CD4-positive, alpha-beta T cell treated with Interleukin-2 at 100 ng/mL for 4 hours (primary cell): ENCODE measurements at regions not wholly inside any gene's neighbourhood (a gene's known extent, or its start where the extent isn't known, plus 50 kb on each side); places are given as distances from the start of the nearest gene placed in this dataset.
"Not testable (repeated sequence)": the region's sequence is repeated elsewhere in the genome, so short reads cannot be mapped to it uniquely, and the experiment has no call there.

Experiments
- DNase-seq: peaks from one replicate; pipeline ENCODE4 v3.0.0-alpha.2; 2020; ENCODE audit warnings: low spot score

- not testable (repeated sequence) for DNase-seq
Observed at GRCh38 chr18:24624421-24624820, 164.0 kb downstream of the HRH4 start.

GRCh38 chr18:24627644-24628315 lies 167.3 kb downstream of the HRH4 start:
- DNase-seq: no peak

DNA sequence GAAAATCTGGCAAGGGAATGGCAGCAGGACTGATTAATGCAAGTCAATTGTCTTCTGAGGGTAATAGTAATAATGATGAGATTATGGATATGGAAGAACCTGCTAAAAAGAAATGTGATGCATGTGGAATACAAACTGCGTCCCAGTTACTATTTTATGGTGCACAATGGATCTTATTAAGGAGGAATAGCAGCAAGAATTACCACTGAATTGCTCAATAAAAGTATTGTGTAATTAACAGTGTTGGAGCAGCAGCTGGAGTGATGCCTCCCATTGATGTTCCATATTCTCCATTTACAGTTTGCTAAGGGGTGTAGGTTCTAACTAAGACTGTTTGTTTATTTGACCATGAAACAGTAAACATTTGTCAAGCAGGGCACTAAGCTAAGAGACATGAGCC lies 167.9 kb downstream of the HRH4 start:
- DNase-seq: no peak

GRCh38 chr18:24629921-24630320 lies 169.5 kb downstream of the HRH4 start:
- no peak for DNase-seq

GRCh38 chr18:24630346-24630880 lies 170.0 kb downstream of the HRH4 start:
- no peak for DNase-seq

GRCh38 chr18:24631243-24632025 lies 171.0 kb downstream of the HRH4 start:
- DNase-seq: no peak

DNA sequence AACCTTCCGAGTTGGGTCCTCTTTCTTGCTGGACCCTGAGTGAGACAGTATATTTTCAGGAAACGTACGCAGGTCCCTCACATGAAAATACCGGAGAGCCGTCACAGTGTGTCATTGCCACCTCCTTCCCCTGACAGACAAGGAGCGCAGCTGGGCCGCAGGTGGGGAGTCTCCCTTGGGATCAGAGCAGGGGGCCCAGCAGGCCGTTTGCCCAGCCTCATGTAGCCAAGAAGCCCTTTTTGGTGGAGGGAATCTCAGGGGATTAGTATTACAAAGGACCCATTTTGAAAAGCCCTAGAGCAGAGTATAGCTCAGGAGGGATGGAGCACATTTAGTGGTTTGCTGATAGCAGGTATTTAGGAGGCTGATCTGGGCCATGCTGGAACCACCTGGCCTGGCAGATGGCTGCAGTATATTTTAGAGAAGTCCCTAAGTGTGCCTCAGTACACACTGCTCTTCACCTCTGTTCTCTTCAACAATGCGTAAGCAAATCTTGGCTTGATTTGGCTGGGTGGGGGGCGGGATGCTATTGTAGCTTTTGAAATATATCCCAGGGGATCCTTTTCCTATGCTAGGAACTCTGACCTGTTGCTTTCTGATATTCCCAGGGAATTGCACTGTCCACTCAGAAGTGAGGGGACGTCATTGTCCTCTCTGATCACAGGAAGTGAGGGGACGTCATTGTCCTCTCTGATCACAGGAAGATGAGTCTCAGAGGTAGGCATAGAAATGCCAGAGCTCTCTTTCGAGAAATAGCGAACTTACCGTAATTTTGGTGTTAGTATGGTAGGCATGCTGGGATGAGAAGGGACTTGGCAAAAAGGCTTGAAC lies 171.9 kb downstream of the HRH4 start:
- DNase-seq: no peak

GRCh38 chr18:24633121-24633520 lies 172.7 kb downstream of the HRH4 start:
- DNase-seq: no peak

- DNase-seq: no peak
Observed at GRCh38 chr18:24649571-24649970, 189.1 kb downstream of the HRH4 start.

DNA sequence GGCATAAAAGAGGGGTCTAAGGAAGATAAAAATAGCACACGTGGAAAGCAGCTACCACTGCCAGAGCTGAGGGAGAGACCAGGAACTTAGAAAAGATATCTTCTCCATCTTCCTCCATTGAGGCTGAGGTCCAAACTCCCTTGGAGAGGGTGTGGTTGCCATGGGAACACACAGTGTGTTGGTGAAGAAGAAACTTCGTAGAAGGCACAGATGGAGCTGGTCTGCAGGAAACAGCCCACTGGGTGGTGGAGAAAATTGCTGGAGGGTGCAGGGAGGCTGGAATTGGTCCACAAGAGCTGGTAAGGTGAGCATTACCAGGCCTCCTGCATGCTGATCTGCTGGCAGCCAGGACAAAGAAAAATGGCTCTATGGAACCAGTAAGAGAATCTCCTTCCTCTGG lies 191.0 kb downstream of the HRH4 start:
- DNase-seq: no peak

GRCh38 chr18:24656050-24656449 lies 195.6 kb downstream of the HRH4 start:
- no peak for DNase-seq

DNA sequence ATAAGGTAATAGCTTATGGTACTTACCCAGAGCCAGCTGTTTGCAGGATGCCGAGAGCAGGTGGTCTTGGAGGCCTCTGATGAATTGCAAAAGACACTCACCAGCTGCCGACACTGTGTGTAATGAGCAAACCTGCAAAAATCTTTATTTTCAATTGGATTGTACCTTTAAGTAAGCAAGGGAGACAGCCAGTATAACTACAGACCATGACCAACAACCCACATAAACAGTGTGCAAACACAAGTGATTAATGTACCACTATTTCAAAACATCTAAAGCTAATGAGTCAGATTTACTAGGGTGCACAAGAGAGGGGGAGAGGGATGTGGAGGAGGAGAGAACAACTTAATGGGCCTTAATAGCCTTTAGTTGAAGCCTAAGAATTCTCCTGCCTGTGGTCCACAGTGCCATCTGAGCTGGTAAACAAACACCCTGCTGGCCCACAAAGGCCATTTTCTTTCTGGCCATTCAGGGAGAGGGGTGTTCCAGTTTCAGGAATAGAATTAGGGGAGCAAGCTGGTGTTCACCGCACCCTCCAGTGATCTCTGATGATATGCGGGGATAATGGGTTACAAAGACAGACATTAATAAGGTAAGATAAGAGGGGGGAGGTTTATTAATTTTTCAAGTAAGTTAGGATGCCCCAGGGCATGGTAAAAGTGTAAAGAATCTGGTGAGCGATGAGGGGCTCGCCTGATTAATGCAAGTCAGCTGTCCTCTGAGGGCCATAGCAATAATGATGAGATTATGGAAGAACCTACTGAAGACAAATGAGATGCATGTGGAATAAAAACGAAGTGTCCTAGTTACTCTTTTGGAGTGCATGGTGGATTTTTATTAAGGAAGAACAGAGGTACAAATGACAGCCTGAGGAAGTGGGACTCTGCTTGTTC lies 196.4 kb downstream of the HRH4 start:
- no peak for DNase-seq

DNA sequence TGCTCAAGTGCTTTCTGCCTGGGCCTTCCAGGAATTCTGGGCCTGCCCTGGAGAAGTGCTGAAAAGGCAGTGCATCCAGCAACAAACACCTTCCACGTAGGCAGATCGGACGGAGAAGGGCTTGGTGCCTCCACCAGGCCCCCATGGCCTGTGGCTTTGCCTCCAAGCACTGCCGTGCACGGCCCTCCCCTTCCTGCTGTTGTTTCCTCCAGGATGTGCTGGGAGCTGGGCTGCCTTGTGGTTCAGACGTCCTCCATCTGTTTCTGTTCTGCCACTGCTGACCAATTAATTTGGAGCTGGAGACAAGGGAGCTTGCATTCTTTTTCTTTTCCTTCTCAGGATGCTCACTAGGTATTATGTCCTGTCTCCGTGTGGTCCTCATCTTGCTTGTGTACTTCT lies 197.0 kb downstream of the HRH4 start:
- no peak for DNase-seq

- DNase-seq: no peak
Observed at GRCh38 chr18:24658302-24658701, 197.9 kb downstream of the HRH4 start.

- DNase-seq: peak; percentile 25
Observed at GRCh38 chr18:24659827-24660720, 199.6 kb downstream of the HRH4 start.

DNA sequence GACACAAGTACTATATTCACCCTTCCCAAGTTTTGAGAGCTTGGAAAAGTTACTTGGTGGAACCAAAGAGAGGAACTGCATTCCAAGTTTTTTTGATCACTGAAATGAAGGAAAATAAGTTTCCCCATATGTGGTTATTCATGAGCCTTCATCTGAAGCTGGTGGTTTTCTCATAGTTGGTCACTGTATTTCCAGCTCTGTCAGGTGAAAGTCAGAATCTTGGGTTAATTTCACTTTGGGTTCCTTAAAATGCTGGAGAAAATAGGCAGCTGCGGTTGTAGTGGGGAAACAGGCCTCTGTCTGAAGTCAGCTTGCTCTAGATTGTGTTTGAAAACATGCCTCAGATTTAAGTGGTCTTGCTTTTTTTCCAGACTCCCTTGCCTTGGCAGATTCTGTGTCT lies 200.5 kb downstream of the HRH4 start:
- no peak for DNase-seq

GRCh38 chr18:24662412-24662821 lies 202.0 kb downstream of the HRH4 start:
- no peak for DNase-seq

DNA sequence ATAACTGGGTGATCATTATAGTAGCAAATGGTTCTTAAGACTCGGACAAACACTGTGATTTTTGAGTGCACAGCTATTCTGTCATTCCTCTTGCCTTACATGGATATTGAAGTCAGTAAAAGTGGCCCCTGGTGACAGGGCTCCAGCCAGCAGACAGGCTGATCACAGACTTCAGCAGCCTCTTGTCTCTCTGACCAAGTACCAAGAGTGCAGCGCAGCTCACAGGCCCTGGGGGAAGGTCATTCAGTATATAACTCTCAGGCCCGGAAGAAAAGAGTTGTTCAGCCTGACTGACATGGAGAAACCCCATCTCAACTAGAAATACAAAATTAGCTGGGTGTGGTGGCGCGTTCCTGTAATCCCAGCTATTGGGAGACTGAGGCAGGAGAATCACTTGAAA lies 202.6 kb downstream of the HRH4 start:
- no peak for DNase-seq

- no peak for DNase-seq
Observed at GRCh38 chr18:24669015-24669414, 208.6 kb downstream of the HRH4 start.

- DNase-seq: no peak
Observed at GRCh38 chr18:24669502-24669901, 209.1 kb downstream of the HRH4 start.
